Stomach (tissue), 4 donors: ENCODE measurements at regions not wholly inside any gene's neighbourhood (a gene's known extent, or its start where the extent isn't known, plus 50 kb on each side); places are given as distances from the start of the nearest gene placed in this dataset.

Experiments
- POLR2A ChIP-seq, 4 donors: fragments of 450-650 bp; IDR thresholded peaks; one replicate each; pipeline ENCODE4 v1.6.1; 2016; ENCODE audit warnings: antibody characterized with exemption in 4 of 4, control low read depth in 2 of 4, mild to moderate bottlenecking in 1 of 4, moderate library complexity in 1 of 4
- POLR2AphosphoS5 ChIP-seq, 3 donors: sonication (generic); formaldehyde crosslinking; IDR thresholded peaks; one replicate each; pipeline ENCODE4 v1.6.1; 2016; ENCODE audit warnings: antibody characterized with exemption in 3 of 3
- TF ChIP-seq, protein P1 (sequence below), 7 experiments: fragments of 450-650 bp in 4 of 7; fragments of 200-600 bp in 3 of 7; sonication (generic) in 3 of 7; IDR thresholded peaks; one replicate each; pipeline ENCODE4 v1.5.1; 2016 to 2019; ENCODE audit warnings: antibody characterized with exemption in 7 of 7, control low read depth in 2 of 7, mild to moderate bottlenecking in 1 of 7

DNA sequence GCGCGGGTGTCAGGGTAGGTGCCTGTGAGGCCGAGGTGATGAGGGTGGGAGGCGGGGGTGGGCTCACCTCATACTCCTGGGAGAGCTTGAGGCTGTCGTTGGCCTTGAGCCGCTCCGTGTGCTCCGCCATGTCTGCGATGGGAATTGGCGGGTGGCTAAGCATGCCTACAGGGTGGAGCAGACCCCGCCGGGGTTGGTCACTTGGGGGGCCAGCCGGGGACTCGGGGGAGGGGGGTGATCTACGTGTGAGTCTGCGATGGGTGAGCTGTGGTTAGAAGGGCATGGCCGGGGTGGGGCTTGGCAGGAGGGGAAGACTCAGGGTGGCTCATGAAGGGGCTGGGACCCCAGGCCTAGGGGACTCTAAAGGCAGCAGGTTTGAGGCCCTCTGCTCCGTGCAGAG, 125.2 kb downstream of the PTPRS start:
- TF ChIP-seq POLR2A (IDR thresholded peaks at IDR 0.05) (no peak), POLR2AphosphoS5 (IDR thresholded peaks at IDR 0.05) (no peak)
- TF ChIP-seq, protein P1, sequence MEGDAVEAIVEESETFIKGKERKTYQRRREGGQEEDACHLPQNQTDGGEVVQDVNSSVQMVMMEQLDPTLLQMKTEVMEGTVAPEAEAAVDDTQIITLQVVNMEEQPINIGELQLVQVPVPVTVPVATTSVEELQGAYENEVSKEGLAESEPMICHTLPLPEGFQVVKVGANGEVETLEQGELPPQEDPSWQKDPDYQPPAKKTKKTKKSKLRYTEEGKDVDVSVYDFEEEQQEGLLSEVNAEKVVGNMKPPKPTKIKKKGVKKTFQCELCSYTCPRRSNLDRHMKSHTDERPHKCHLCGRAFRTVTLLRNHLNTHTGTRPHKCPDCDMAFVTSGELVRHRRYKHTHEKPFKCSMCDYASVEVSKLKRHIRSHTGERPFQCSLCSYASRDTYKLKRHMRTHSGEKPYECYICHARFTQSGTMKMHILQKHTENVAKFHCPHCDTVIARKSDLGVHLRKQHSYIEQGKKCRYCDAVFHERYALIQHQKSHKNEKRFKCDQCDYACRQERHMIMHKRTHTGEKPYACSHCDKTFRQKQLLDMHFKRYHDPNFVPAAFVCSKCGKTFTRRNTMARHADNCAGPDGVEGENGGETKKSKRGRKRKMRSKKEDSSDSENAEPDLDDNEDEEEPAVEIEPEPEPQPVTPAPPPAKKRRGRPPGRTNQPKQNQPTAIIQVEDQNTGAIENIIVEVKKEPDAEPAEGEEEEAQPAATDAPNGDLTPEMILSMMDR (IDR thresholded peaks at IDR 0.05): no peak
